GM18873 (cell line): ENCODE measurements at regions not wholly inside any gene's neighbourhood (a gene's known extent, or its start where the extent isn't known, plus 50 kb on each side); places are given as distances from the start of the nearest gene placed in this dataset.
"Not testable (repeated sequence)": the region's sequence is repeated elsewhere in the genome, so short reads cannot be mapped to it uniquely, and the experiment has no call there.

Experiments
- ATAC-seq: cut with Tn5 transposase; IDR thresholded peaks from one replicate; pipeline ENCODE4 v1.9.1; 2021; ENCODE audit warnings: mild to moderate bottlenecking, moderate library complexity, moderate number of reproducible peaks; ENCODE audit not compliant: unreplicated experiment, low FRiP score

- ATAC-seq = no peak
These were observed 243.3 kb upstream of the SLC7A11 start for GRCh38 chr4:138485498-138485897.

DNA sequence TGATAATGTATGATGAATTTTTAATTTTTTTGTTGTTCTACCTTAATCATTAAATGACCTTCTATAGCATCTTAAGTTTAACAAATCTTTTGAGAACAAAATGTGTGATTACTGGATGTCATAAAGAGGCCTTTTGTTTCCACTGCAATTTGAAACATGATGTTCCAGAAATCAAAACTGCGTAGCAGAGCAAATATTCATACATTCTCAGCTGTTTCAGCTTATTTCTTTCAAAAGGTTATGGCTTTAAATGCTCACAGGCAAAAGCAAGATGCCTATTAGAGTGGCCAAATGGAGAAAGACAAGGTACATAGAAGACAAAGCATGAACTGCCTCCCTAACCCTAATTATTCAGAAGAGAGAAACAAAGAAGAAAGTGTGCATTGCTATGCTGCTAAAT, 233.0 kb upstream of the SLC7A11 start:
- ATAC-seq = no peak

DNA sequence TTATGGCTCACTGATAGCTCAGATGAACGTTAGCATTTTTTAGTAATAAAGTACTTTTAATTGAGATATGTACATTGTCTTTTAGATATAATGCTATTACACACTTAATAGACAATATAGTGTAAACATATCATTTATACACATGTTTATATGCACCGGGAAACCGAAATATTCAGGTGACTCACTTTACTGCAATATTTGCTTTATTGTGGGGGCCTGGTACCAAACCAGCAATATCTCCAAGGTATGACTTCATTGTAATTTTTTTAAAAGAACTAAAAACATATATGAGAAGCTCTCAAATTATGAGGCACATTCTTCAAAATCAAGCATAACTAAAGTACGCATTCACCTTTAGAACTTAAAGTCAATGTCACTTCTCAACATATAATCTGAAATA, 231.2 kb upstream of the SLC7A11 start:
- no peak for ATAC-seq

GRCh38 chr4:138460477-138461414, 218.6 kb upstream of the SLC7A11 start:
- ATAC-seq = no peak

GRCh38 chr4:138458751-138459150, 216.6 kb upstream of the SLC7A11 start:
- ATAC-seq = no peak

GRCh38 chr4:138456349-138456748, 214.2 kb upstream of the SLC7A11 start:
- not testable (repeated sequence) for ATAC-seq

DNA sequence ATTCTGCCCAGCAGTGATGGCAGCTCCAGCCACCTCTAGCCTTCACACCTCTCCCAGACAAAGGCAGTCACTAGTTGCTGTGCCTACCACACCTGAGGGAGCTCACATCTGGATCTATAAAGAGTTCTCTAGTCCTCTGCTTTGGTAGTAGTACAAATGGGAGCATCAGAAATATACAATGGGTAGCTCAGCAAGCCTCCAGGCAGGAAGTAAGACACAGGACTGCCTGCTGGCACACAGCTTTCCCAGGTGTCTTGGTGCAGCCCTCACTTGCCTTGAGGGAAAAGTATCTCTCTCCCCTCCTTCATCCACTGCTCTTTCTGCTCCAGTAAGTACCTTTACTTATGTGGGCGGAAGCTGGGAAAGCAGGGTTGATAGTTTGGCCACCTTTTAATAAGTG, 212.9 kb upstream of the SLC7A11 start:
- no peak for ATAC-seq

- ATAC-seq = no peak
These were observed 210.7 kb upstream of the SLC7A11 start for GRCh38 chr4:138452826-138453225.

- no peak for ATAC-seq
These were observed 209.1 kb upstream of the SLC7A11 start for GRCh38 chr4:138451276-138451663.

DNA sequence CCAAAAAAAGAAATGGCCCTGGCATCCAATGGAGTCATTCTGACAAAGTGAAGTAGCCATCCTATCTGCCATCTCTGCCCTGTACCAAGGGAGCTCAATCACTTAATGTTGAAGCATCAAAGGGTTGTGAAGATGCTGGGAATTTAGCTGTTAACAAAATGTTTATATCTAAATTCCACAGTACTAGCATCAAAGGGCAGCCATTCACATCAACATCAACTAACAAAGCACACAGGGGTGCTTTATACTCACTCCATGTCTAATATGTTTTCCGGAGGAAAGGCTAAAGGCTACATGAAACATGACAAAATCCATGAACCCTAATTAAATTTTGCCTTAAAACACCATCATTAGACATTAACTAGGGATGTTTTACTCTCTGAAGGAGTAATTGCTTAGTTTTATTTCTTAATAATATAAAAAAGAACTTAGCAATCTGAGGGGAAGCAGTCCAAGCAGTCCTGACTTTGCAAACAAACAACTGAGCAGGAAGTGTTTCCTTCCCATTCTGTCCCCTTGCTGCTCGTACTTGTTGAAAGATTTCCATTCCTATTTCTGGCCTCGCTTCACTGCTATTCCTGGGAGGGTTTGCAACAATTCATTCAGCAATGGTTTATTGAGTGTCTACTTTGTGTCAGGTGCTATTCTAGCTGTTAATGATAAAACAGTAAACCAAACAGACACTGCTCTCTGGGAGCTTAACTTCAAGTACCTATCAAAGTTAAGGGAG, 208.6 kb upstream of the SLC7A11 start:
- ATAC-seq = no peak

- no peak for ATAC-seq
These were observed 207.8 kb upstream of the SLC7A11 start for GRCh38 chr4:138449938-138450337.

- ATAC-seq = no peak
These were observed 206.0 kb upstream of the SLC7A11 start for GRCh38 chr4:138448169-138448568.

- no peak for ATAC-seq
These were observed 204.3 kb upstream of the SLC7A11 start for GRCh38 chr4:138446456-138446855.

GRCh38 chr4:138445098-138445497, 202.9 kb upstream of the SLC7A11 start:
- no peak for ATAC-seq

DNA sequence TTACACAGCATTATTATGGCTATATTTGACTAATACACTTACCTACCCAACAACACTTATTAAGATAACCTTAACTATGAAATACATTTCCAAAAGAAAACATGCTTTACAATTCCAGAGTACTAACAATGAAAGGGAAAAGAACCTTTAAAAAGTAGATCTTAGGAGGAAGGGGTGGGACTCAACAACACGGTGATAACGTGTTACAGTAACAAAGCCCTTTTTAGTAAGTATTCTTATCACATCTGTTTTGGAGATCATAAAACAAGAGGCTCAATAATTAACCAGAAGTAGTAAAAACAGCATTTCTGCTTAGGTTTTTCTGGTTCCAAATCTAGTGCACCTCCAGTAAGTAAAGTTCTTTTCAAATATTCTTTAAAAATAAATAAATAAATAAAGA, 202.1 kb upstream of the SLC7A11 start:
- ATAC-seq = no peak

DNA sequence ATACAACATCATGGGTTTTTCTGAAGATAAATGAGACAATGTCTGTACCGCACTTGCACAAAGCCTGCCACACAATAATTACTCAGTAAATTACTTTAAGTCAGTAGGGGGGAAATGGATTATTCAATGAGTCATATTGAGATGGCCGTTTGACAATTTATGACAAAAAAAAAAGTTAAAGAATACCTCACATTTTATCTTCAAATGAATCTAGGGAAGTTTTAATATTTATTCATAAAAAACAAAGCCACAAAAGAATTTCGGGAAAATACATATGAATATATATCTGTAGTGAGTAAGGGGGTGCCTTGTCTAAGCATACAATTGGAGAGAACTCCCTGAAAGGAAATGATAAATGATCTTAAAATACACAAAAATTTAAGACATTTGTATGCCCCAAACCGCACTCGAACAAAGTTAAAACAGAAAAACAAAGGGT, 197.0 kb upstream of the SLC7A11 start:
- no peak for ATAC-seq

DNA sequence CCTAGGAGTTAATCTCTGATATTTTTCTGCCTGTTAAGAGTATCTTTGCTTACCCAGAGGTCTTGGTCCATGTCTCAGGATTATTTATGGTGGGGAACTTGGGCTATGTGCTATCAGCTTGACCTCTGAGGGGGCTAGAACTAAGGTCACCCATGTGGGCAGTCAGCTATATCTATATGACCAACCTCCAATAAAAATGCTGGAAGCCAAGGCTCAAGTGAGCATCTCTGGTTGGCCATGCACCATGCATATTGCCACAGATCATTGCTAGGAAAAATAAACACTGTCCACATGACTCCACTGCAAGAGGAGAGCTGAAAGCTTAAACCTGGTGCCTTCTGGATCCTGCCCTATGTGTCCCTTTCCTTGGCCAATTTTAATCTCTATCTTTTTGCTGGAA, 196.5 kb upstream of the SLC7A11 start:
- ATAC-seq = no peak

DNA sequence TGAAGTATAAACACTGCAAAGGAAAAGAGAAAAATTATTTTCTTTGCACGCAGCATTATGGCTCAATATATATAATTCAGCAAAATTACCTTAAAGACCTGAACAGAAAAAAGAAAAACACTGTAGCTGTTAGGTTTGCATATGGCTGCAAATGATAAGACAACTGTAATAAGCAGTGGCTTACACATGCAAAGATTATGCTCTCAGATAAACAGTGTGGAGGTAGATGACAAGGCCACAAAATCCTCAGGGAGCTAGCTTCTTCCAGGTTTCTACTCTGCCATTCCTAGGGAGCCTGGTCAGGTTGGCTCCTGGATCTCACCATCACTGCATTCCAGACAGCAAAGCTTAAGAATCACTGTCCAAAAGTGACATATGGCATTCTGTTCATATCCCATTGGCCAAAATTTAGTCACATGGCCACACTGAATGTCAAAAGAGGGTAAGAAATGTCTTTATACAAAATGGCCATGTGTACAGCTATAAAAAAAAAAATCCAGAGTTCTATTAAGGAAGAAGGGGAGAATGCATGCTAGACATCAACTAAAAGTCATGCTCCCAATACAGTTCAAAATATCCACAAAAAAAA, 195.2 kb upstream of the SLC7A11 start:
- ATAC-seq = no peak

GRCh38 chr4:138435733-138436132, 193.6 kb upstream of the SLC7A11 start:
- ATAC-seq = not testable (repeated sequence)

GRCh38 chr4:138435046-138435445, 192.9 kb upstream of the SLC7A11 start:
- not testable (repeated sequence) for ATAC-seq

GRCh38 chr4:138428611-138429010, 186.5 kb upstream of the SLC7A11 start:
- no peak for ATAC-seq
